ENCODE measurements at regions not wholly inside any gene's neighbourhood (a gene's known extent, or its start where the extent isn't known, plus 50 kb on each side); places are given as distances from the start of the nearest gene placed in this dataset.

DNA sequence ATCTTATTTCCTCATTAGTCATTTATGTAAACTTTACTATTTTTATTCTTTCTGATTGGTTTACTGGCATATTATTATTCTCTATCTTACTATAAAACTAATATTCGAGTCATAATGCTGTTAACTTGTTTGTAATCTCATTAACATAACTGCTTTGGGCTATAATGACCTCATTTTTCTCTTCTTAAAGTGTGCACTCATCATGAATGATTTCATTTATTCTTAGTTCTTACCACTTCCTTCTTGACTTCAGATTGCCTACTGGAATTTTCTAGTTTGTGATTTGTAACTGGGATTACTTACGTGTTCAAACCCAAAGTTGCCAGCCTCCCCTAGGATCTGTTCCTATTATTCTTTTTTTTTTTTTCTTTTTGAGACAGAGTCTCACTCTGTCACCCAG, 91.8 kb upstream of the TNFAIP3 start:
- no peak for DNase-seq (ENCODE audit: low spot score)
- H3K4me1 Mint-ChIP-seq: peaks cover 3% of the 10 kb centered on the region

DNA sequence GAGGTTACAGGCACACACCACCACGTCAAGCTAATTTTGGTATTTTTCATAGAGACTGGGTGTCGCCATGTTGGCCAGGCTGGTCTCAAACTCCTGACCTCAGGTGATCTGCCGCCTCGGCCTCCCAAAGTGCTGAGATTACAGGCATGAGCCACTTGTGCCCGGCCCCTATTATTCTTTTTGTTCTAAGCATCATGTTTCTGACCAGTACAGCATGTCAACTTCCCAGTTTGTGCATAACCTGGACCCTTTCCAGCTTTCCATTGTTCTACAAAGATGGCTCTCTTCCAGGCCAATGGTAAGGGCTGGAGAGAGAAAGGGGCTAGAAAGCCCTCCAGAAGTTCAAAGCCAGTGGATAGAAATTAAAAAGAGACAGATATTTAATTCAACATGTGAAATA, 91.3 kb upstream of the TNFAIP3 start:
- Histone ChIP-seq H3F3A (ENCODE audit: low read depth) (no peaks in the 10 kb centered on the region), H3K9ac (no peak overlapping the region), H3K79me2 (ENCODE audit: low read depth) (no peaks in the 10 kb centered on the region), H3K27ac (no peak overlapping the region), H3K27me3 (no peaks in the 10 kb centered on the region), H4K20me1 (ENCODE audit: low read depth) (no peaks in the 10 kb centered on the region), H3K9me3 (ENCODE audit: low read depth) (no peaks in the 10 kb centered on the region), H3K4me3 (no peak overlapping the region), H3K4me2 (no peak overlapping the region), H3K4me1 (no peaks in the 10 kb centered on the region), H2AFZ (replicated peaks) (no peak overlapping the region), H3K36me3 (no peaks in the 10 kb centered on the region)
- peaks cover 3% of the 10 kb centered on the region for H3K4me1 Mint-ChIP-seq
- no peak overlapping the region for H3K27ac Mint-ChIP-seq
- H3K9me3 Mint-ChIP-seq: no peaks in the 10 kb centered on the region
- no peak overlapping the region for H3K4me3 Mint-ChIP-seq
- H3K27me3 Mint-ChIP-seq (ENCODE audit: insufficient read depth, low read depth): peaks cover 2% of the 10 kb centered on the region
- no peak for TF ChIP-seq EZH2phosphoT487 (IDR thresholded peaks at IDR 0.05)
- TF ChIP-seq, protein P1, sequence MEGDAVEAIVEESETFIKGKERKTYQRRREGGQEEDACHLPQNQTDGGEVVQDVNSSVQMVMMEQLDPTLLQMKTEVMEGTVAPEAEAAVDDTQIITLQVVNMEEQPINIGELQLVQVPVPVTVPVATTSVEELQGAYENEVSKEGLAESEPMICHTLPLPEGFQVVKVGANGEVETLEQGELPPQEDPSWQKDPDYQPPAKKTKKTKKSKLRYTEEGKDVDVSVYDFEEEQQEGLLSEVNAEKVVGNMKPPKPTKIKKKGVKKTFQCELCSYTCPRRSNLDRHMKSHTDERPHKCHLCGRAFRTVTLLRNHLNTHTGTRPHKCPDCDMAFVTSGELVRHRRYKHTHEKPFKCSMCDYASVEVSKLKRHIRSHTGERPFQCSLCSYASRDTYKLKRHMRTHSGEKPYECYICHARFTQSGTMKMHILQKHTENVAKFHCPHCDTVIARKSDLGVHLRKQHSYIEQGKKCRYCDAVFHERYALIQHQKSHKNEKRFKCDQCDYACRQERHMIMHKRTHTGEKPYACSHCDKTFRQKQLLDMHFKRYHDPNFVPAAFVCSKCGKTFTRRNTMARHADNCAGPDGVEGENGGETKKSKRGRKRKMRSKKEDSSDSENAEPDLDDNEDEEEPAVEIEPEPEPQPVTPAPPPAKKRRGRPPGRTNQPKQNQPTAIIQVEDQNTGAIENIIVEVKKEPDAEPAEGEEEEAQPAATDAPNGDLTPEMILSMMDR (IDR thresholded peaks at IDR 0.05): no peak
- TF ChIP-seq EZH2 (IDR thresholded peaks at IDR 0.05): no peak
- DNase-seq (ENCODE audit: low spot score): no peak
- no peaks in the 10 kb centered on the region for H3K36me3 Mint-ChIP-seq

More for the DNA sequence above, 91.8 kb upstream of the TNFAIP3 start:
- H3K27ac ChIP-seq: no peak overlapping the region
- H3K36me3 Mint-ChIP-seq: no peaks in the 10 kb centered on the region
- no peak overlapping the region for H2AFZ ChIP-seq (replicated peaks)
- no peaks in the 10 kb centered on the region for H3K36me3 ChIP-seq
- H3K27me3 ChIP-seq: no peaks in the 10 kb centered on the region
- H3K4me1 ChIP-seq: no peaks in the 10 kb centered on the region
- H3K4me2 ChIP-seq: no peak overlapping the region
- H3K9me3 Mint-ChIP-seq: no peaks in the 10 kb centered on the region
- no peaks in the 10 kb centered on the region for H3F3A ChIP-seq (ENCODE audit: low read depth)
- no peaks in the 10 kb centered on the region for H4K20me1 ChIP-seq (ENCODE audit: low read depth)
- no peaks in the 10 kb centered on the region for H3K79me2 ChIP-seq (ENCODE audit: low read depth)
- H3K27ac Mint-ChIP-seq: no peak overlapping the region
- no peaks in the 10 kb centered on the region for H3K27me3 Mint-ChIP-seq (ENCODE audit: insufficient read depth, low read depth)
- H3K4me3 ChIP-seq: no peak overlapping the region
- H3K9me3 ChIP-seq (ENCODE audit: low read depth): no peaks in the 10 kb centered on the region
- no peak overlapping the region for H3K9ac ChIP-seq
- TF ChIP-seq, protein P1 (IDR thresholded peaks at IDR 0.05): no peak
- TF ChIP-seq EZH2phosphoT487 (IDR thresholded peaks at IDR 0.05): no peak
- no peak for TF ChIP-seq EZH2 (IDR thresholded peaks at IDR 0.05)
- H3K4me3 Mint-ChIP-seq: no peak overlapping the region

DNA sequence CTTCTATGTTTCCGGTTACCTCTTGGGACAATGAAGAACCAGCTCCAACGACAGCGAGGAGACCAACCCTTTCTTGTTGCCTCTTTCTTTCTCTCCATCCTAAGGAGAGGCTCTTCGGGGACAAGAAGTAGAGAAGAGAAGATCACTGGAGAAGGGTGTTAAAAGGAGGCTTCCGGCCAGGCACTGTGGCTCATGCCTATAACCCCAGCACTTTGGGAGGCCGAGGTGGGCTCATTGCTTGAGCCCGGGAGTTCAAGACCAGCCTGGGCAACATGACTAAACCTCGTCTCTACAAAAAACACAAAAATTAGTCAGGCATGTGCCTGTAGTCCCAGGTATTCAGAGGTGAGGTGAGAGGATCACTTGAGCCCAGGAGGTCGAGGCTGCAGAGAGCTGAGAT, 90.8 kb upstream of the TNFAIP3 start:
- H3K4me1 ChIP-seq: no peaks in the 10 kb centered on the region
- H3K36me3 ChIP-seq: no peaks in the 10 kb centered on the region
- no peak for TF ChIP-seq EZH2phosphoT487 (IDR thresholded peaks at IDR 0.05)
- no peak for TF ChIP-seq EZH2 (IDR thresholded peaks at IDR 0.05)
- TF ChIP-seq, protein P1 (IDR thresholded peaks at IDR 0.05): no peak
- no peak overlapping the region for H3K27ac Mint-ChIP-seq
- H3K36me3 Mint-ChIP-seq: no peaks in the 10 kb centered on the region
- H3K4me2 ChIP-seq: no peak overlapping the region
- H3K4me1 Mint-ChIP-seq: peaks cover 3% of the 10 kb centered on the region
- DNase-seq (ENCODE audit: low spot score): no peak
- no peaks in the 10 kb centered on the region for H3K79me2 ChIP-seq (ENCODE audit: low read depth)
- H3K27ac ChIP-seq: no peak overlapping the region
- H3K9me3 ChIP-seq (ENCODE audit: low read depth): no peaks in the 10 kb centered on the region
- no peaks in the 10 kb centered on the region for H3K27me3 ChIP-seq
- H4K20me1 ChIP-seq (ENCODE audit: low read depth): no peaks in the 10 kb centered on the region
- no peak overlapping the region for H3K9ac ChIP-seq
- no peaks in the 10 kb centered on the region for H3K9me3 Mint-ChIP-seq
- peaks cover 2% of the 10 kb centered on the region for H3K27me3 Mint-ChIP-seq (ENCODE audit: insufficient read depth, low read depth)
- no peak overlapping the region for H3K4me3 ChIP-seq
- no peak overlapping the region for H2AFZ ChIP-seq (replicated peaks)
- H3F3A ChIP-seq (ENCODE audit: low read depth): no peaks in the 10 kb centered on the region
- H3K4me3 Mint-ChIP-seq: no peak overlapping the region

All from neural progenitor cell (in vitro differentiated cells).